ENCODE measurements at regions not wholly inside any gene's neighbourhood (a gene's known extent, or its start where the extent isn't known, plus 50 kb on each side); places are given as distances from the start of the nearest gene placed in this dataset.

GRCh38 chr13:53200498-53201453 is 172.2 kb downstream of the OLFM4 start:
- peak; percentile 89 for ATAC-seq

GRCh38 chr13:53201454-53202225 is 173.0 kb downstream of the OLFM4 start:
- peak; percentile 14 to 53 (median 40) for DNase-seq
- no peak overlapping the region for H3K4me3 ChIP-seq

More at GRCh38 chr13:53200498-53201453, 172.2 kb downstream of the OLFM4 start:
- peak; percentile 52 to 71 (median 65) for DNase-seq
- intact Hi-C loops (cut with DNase I, micrococcal nuclease) = no loop called here
- Histone ChIP-seq H3K9me3 (no peaks in the 10 kb centered on the region), H3K4me1 (ENCODE audit: low read depth) (no peaks in the 10 kb centered on the region), H3K36me3 (ENCODE audit: low read depth) (no peaks in the 10 kb centered on the region), H3K4me3 (no peak overlapping the region)
- TF ChIP-seq CTCF (IDR thresholded peaks at IDR 0.05) = peak; percentile 50

GRCh38 chr13:53204598-53204997 is 176.0 kb downstream of the OLFM4 start:
- Histone ChIP-seq H3K4me1 (ENCODE audit: low read depth) (no peaks in the 10 kb centered on the region), H3K36me3 (ENCODE audit: low read depth) (no peaks in the 10 kb centered on the region), H3K4me3 (no peak overlapping the region), H3K9me3 (no peaks in the 10 kb centered on the region)
- ATAC-seq (no peak), DNase-seq (no peak)
- no peak for TF ChIP-seq CTCF (IDR thresholded peaks at IDR 0.05)
- intact Hi-C loops (cut with DNase I, micrococcal nuclease) = no loop called here

More at GRCh38 chr13:53201454-53202225, 173.0 kb downstream of the OLFM4 start:
- ATAC-seq = peak; percentile 76
- no peak for TF ChIP-seq CTCF (IDR thresholded peaks at IDR 0.05)
- no peaks in the 10 kb centered on the region for H3K36me3 ChIP-seq (ENCODE audit: low read depth)
- H3K4me1 ChIP-seq (ENCODE audit: low read depth) = no peaks in the 10 kb centered on the region
- intact Hi-C loops (cut with DNase I, micrococcal nuclease) = no loop called here
- no peaks in the 10 kb centered on the region for H3K9me3 ChIP-seq

GRCh38 chr13:53206455-53206854 is 177.8 kb downstream of the OLFM4 start:
- DNase-seq (no peak), ATAC-seq (no peak)
- Histone ChIP-seq H3K36me3 (ENCODE audit: low read depth) (no peaks in the 10 kb centered on the region), H3K4me3 (no peak overlapping the region), H3K9me3 (no peaks in the 10 kb centered on the region), H3K4me1 (ENCODE audit: low read depth) (no peaks in the 10 kb centered on the region)
- intact Hi-C loops (cut with DNase I, micrococcal nuclease) = no loop called here
- TF ChIP-seq CTCF (IDR thresholded peaks at IDR 0.05) = no peak

GRCh38 chr13:53207556-53207955 is 178.9 kb downstream of the OLFM4 start:
- H3K4me1 ChIP-seq (ENCODE audit: low read depth) = no peaks in the 10 kb centered on the region
- H3K9me3 ChIP-seq = no peaks in the 10 kb centered on the region
- H3K4me3 ChIP-seq = no peak overlapping the region
- H3K36me3 ChIP-seq (ENCODE audit: low read depth) = no peaks in the 10 kb centered on the region
- intact Hi-C loops (cut with DNase I, micrococcal nuclease) = no loop called here
- no peak for TF ChIP-seq CTCF (IDR thresholded peaks at IDR 0.05)
- ATAC-seq (no peak), DNase-seq (no peak)
